Rectal smooth muscle tissue (tissue), 1 donor: ENCODE measurements at regions not wholly inside any gene's neighbourhood (a gene's known extent, or its start where the extent isn't known, plus 50 kb on each side); places are given as distances from the start of the nearest gene placed in this dataset.
"Not testable (repeated sequence)": the region's sequence is repeated elsewhere in the genome, so short reads cannot be mapped to it uniquely, and the experiment has no call there.

Source experiments
- H3K27ac ChIP-seq: one replicate; pipeline ENCODE4 v1.7.0; 2013; ENCODE audit warnings: low read depth, low read length, inconsistent platforms
- H3K27me3 ChIP-seq: one replicate; pipeline ENCODE4 v1.7.0; 2013; ENCODE audit warnings: low read length; ENCODE audit not compliant: control insufficient read depth, insufficient read depth
- H3K36me3 ChIP-seq: one replicate; pipeline ENCODE4 v1.7.0; 2013; ENCODE audit warnings: low read length; ENCODE audit not compliant: control insufficient read depth, insufficient read depth
- H3K4me1 ChIP-seq: one replicate; pipeline ENCODE4 v1.7.0; 2013; ENCODE audit warnings: low read length; ENCODE audit not compliant: control insufficient read depth, insufficient read depth
- H3K4me3 ChIP-seq: one replicate; pipeline ENCODE4 v1.7.0; 2013; ENCODE audit warnings: low read length
- H3K9ac ChIP-seq: one replicate; pipeline ENCODE4 v1.7.0; 2013; ENCODE audit warnings: low read length

- Histone ChIP-seq H3K27me3 (no peaks in the 10 kb centered on the region), H3K9ac (no peak overlapping the region), H3K36me3 (no peaks in the 10 kb centered on the region), H3K27ac (no peak overlapping the region), H3K4me3 (no peak overlapping the region), H3K4me1 (peaks cover 10% of the 10 kb centered on the region)
Observed at GRCh38 chr15:70602834-70603560, 160.4 kb downstream of the UACA start.

GRCh38 chr15:70602281-70602680 lies 161.1 kb downstream of the UACA start:
- Histone ChIP-seq H3K27ac (no peak overlapping the region), H3K27me3 (no peaks in the 10 kb centered on the region), H3K9ac (no peak overlapping the region), H3K4me1 (peaks cover 10% of the 10 kb centered on the region), H3K36me3 (no peaks in the 10 kb centered on the region), H3K4me3 (no peak overlapping the region)

GRCh38 chr15:70597945-70598344 lies 165.4 kb downstream of the UACA start:
- Histone ChIP-seq H3K4me3 (no peak overlapping the region), H3K27me3 (no peaks in the 10 kb centered on the region), H3K9ac (no peak overlapping the region), H3K27ac (no peak overlapping the region), H3K36me3 (no peaks in the 10 kb centered on the region), H3K4me1 (no peaks in the 10 kb centered on the region)

GRCh38 chr15:70597056-70597603 lies 166.2 kb downstream of the UACA start:
- Histone ChIP-seq H3K27ac (no peak overlapping the region), H3K36me3 (no peaks in the 10 kb centered on the region), H3K27me3 (no peaks in the 10 kb centered on the region), H3K4me1 (no peaks in the 10 kb centered on the region), H3K9ac (no peak overlapping the region), H3K4me3 (no peak overlapping the region)

GRCh38 chr15:70596354-70597055 lies 166.9 kb downstream of the UACA start:
- H3K9ac ChIP-seq: no peak overlapping the region
- no peaks in the 10 kb centered on the region for H3K27me3 ChIP-seq
- H3K4me1 ChIP-seq: no peaks in the 10 kb centered on the region
- no peaks in the 10 kb centered on the region for H3K36me3 ChIP-seq
- H3K27ac ChIP-seq: no peak overlapping the region
- H3K4me3 ChIP-seq: no peak overlapping the region

GRCh38 chr15:70593795-70594194 lies 169.6 kb downstream of the UACA start:
- H3K4me3 ChIP-seq: no peak overlapping the region
- no peak overlapping the region for H3K27ac ChIP-seq
- no peak overlapping the region for H3K9ac ChIP-seq
- H3K27me3 ChIP-seq: no peaks in the 10 kb centered on the region
- no peaks in the 10 kb centered on the region for H3K4me1 ChIP-seq
- H3K36me3 ChIP-seq: no peaks in the 10 kb centered on the region

- Histone ChIP-seq H3K27ac (no peak overlapping the region), H3K4me3 (no peak overlapping the region), H3K36me3 (no peaks in the 10 kb centered on the region), H3K4me1 (no peaks in the 10 kb centered on the region), H3K9ac (no peak overlapping the region), H3K27me3 (peaks cover 3% of the 10 kb centered on the region)
Observed at GRCh38 chr15:70589728-70590127, 173.6 kb downstream of the UACA start.

GRCh38 chr15:70589221-70589620 lies 174.1 kb downstream of the UACA start:
- H3K4me1 ChIP-seq: no peaks in the 10 kb centered on the region
- peaks cover 3% of the 10 kb centered on the region for H3K27me3 ChIP-seq
- no peak overlapping the region for H3K9ac ChIP-seq
- no peaks in the 10 kb centered on the region for H3K36me3 ChIP-seq
- no peak overlapping the region for H3K27ac ChIP-seq
- no peak overlapping the region for H3K4me3 ChIP-seq

- Histone ChIP-seq H3K36me3 (no peaks in the 10 kb centered on the region), H3K27ac (no peak overlapping the region), H3K4me3 (no peak overlapping the region), H3K4me1 (no peaks in the 10 kb centered on the region), H3K27me3 (peaks cover 3% of the 10 kb centered on the region), H3K9ac (no peak overlapping the region)
Observed at GRCh38 chr15:70588613-70589012, 174.7 kb downstream of the UACA start.

- Histone ChIP-seq H3K36me3 (no peaks in the 10 kb centered on the region), H3K27ac (no peak overlapping the region), H3K4me1 (no peaks in the 10 kb centered on the region), H3K27me3 (peaks cover 3% of the 10 kb centered on the region), H3K9ac (no peak overlapping the region), H3K4me3 (no peak overlapping the region)
Observed at GRCh38 chr15:70587896-70588567, 175.3 kb downstream of the UACA start.

GRCh38 chr15:70587012-70587634 lies 176.2 kb downstream of the UACA start:
- not testable (repeated sequence) for H3K27ac ChIP-seq, H3K36me3 ChIP-seq, H3K4me1 ChIP-seq, H3K4me3 ChIP-seq, H3K9ac ChIP-seq, H3K27me3 ChIP-seq

- Histone ChIP-seq H3K4me1 (no peaks in the 10 kb centered on the region), H3K27me3 (peaks cover 3% of the 10 kb centered on the region), H3K27ac (no peak overlapping the region), H3K4me3 (no peak overlapping the region), H3K36me3 (no peaks in the 10 kb centered on the region), H3K9ac (no peak overlapping the region)
Observed at GRCh38 chr15:70586241-70586640, 177.1 kb downstream of the UACA start.
